Lower leg skin (tissue), 4 donors: ENCODE measurements at regions not wholly inside any gene's neighbourhood (a gene's known extent, or its start where the extent isn't known, plus 50 kb on each side); places are given as distances from the start of the nearest gene placed in this dataset.
A peak's percentile ranks its signal among the peaks of the same experiment; 100 is the strongest.
"Not testable (repeated sequence)": the region's sequence is repeated elsewhere in the genome, so short reads cannot be mapped to it uniquely, and the experiment has no call there.

Experiments
- DNase-seq, 2 donors: peaks; one replicate each; pipeline ENCODE4 v3.0.0-alpha.2; 2019; ENCODE audit warnings: low spot score in 2 of 2
- H3K4me3 ChIP-seq: fragments of 200-600 bp; sonication (generic); 2 replicates; pipeline ENCODE4 v1.5.1; 2017; ENCODE audit warnings: mild to moderate bottlenecking, low read depth; ENCODE audit not compliant: poor library complexity, severe bottlenecking
- CTCF ChIP-seq, 3 donors: fragments of 450-650 bp; IDR thresholded peaks; one replicate each; pipeline ENCODE4 v1.5.1; 2016; ENCODE audit warnings: antibody characterized with exemption in 3 of 3, mild to moderate bottlenecking in 3 of 3, moderate library complexity in 2 of 3
- POLR2A ChIP-seq, 2 donors: fragments of 450-650 bp; IDR thresholded peaks; one replicate each; pipeline ENCODE4 v1.6.1; 2016 to 2017; ENCODE audit warnings: antibody characterized with exemption in 2 of 2, mild to moderate bottlenecking in 1 of 2, moderate library complexity in 1 of 2
- WGBS, 2 donors: methylation state at CpG; one replicate each; pipeline ENCODE4 v1.1.5; 2018; 5-methylcytosine and 5-hydroxymethylcytosine counted together
- intact Hi-C: fragments of 100-400 bp; cut with DNase I; formaldehyde crosslinking; loops from one replicate; pipeline ENCODE4 v1.15.0; 2023; ENCODE audit warnings: low total_unique reads

- WGBS, 2 donors, result 91 to 93% methylated on average over 9 of the region's 9 CpGs
- H3K4me3 ChIP-seq, result no peak overlapping the region
- intact Hi-C loops, result no loop called here
- no peak for TF ChIP-seq POLR2A (IDR thresholded peaks at IDR 0.05)
- TF ChIP-seq CTCF (IDR thresholded peaks at IDR 0.05), result no peak
- DNase-seq, result no peak
Observed at GRCh38 chr16:87119748-87120147, 197.4 kb downstream of the C16orf95 start.

GRCh38 chr16:87121816-87122215, 195.4 kb downstream of the C16orf95 start:
- no peak for TF ChIP-seq POLR2A (IDR thresholded peaks at IDR 0.05)
- TF ChIP-seq CTCF (IDR thresholded peaks at IDR 0.05), result no peak
- no peak overlapping the region for H3K4me3 ChIP-seq
- intact Hi-C loops, result no loop called here
- 68 to 69% methylated on average over 4 of the region's 4 CpGs for WGBS, 2 donors
- DNase-seq, result peak in 1 of 2 donors; percentile 58

GRCh38 chr16:87123356-87124001, 193.7 kb downstream of the C16orf95 start:
- WGBS, 2 donors, result 92 to 97% methylated on average over 12 of the region's 12 CpGs
- TF ChIP-seq CTCF (IDR thresholded peaks at IDR 0.05) (no peak), POLR2A (IDR thresholded peaks at IDR 0.05) (no peak)
- no peak overlapping the region for H3K4me3 ChIP-seq
- intact Hi-C loops, result no loop called here
- DNase-seq, result peak in 1 of 2 donors; percentile 50

GRCh38 chr16:87124405-87124804, 192.8 kb downstream of the C16orf95 start:
- H3K4me3 ChIP-seq, DNase-seq, intact Hi-C loops: not testable (repeated sequence)
- 90 to 98% methylated on average over 9 of the region's 9 CpGs for WGBS, 2 donors

GRCh38 chr16:87125206-87126155, 191.7 kb downstream of the C16orf95 start:
- no peak overlapping the region for H3K4me3 ChIP-seq
- peak in 1 of 2 donors; percentile 68 for DNase-seq
- WGBS, 2 donors, result 70 to 78% methylated on average over 33 to 38 of the region's 38 CpGs
- TF ChIP-seq POLR2A (IDR thresholded peaks at IDR 0.05) (no peak), CTCF (IDR thresholded peaks at IDR 0.05) (no peak)
- intact Hi-C loops, result loop anchor here (5.0 kb wide), 1 partner anchor 1812 kb away; no protein-coding TSS in a partner anchor

GRCh38 chr16:87126403-87127025, 190.7 kb downstream of the C16orf95 start:
- intact Hi-C loops, result loop anchor here (5.0 kb wide), 1 partner anchor 1811 kb away; no protein-coding TSS in a partner anchor
- 41 to 44% methylated on average over 13 of the region's 13 CpGs for WGBS, 2 donors
- DNase-seq, result peak in 1 of 2 donors; percentile 68
- H3K4me3 ChIP-seq, result no peak overlapping the region
- TF ChIP-seq POLR2A (IDR thresholded peaks at IDR 0.05) (no peak), CTCF (IDR thresholded peaks at IDR 0.05) (no peak)
